Mucosa of rectum (tissue), 2 donors: ENCODE measurements at regions not wholly inside any gene's neighbourhood (a gene's known extent, or its start where the extent isn't known, plus 50 kb on each side); places are given as distances from the start of the nearest gene placed in this dataset.

ENCODE experiments used
- H3K27ac ChIP-seq, 2 donors: one replicate each; pipeline ENCODE4 v1.7.0; 2013; ENCODE audit warnings: inconsistent platforms in 2 of 2, low read depth in 2 of 2, low read length in 2 of 2
- H3K27me3 ChIP-seq, 2 donors: one replicate each; pipeline ENCODE4 v1.7.0; 2013; ENCODE audit warnings: low read length in 2 of 2; ENCODE audit not compliant: control insufficient read depth in 2 of 2, insufficient read depth in 2 of 2
- H3K36me3 ChIP-seq, 2 donors: one replicate each; pipeline ENCODE4 v1.7.0; 2013; ENCODE audit warnings: low read length in 2 of 2; ENCODE audit not compliant: control insufficient read depth in 2 of 2, insufficient read depth in 2 of 2
- H3K4me1 ChIP-seq, 2 donors: one replicate each; pipeline ENCODE4 v1.7.0; 2013; ENCODE audit warnings: low read length in 2 of 2, mild to moderate bottlenecking in 1 of 2; ENCODE audit not compliant: control insufficient read depth in 2 of 2, insufficient read depth in 2 of 2
- H3K4me3 ChIP-seq, 2 donors: one replicate each; pipeline ENCODE4 v1.7.0; 2013; ENCODE audit warnings: low read length in 2 of 2
- H3K9ac ChIP-seq, 2 donors: one replicate each; pipeline ENCODE4 v1.7.0; 2013; ENCODE audit warnings: low read length in 2 of 2, low read depth in 1 of 2, mild to moderate bottlenecking in 1 of 2
- H3K9me3 ChIP-seq, 2 donors: one replicate each; pipeline ENCODE4 v1.7.0; 2013; ENCODE audit warnings: low read length in 2 of 2; ENCODE audit not compliant: control insufficient read depth in 2 of 2
- donor health status: healthy.
- donor health status: Normal muscosa, but diverticular disease.

- no peak overlapping the region for H3K27ac ChIP-seq
- no peaks in the 10 kb centered on the region for H3K9me3 ChIP-seq
- H3K4me1 ChIP-seq: no peaks in the 10 kb centered on the region
- no peak overlapping the region for H3K9ac ChIP-seq
- H3K4me3 ChIP-seq: no peak overlapping the region
- no peaks in the 10 kb centered on the region for H3K36me3 ChIP-seq
- no peaks in the 10 kb centered on the region for H3K27me3 ChIP-seq
These were observed 231.2 kb upstream of the RAB6C start for GRCh38 chr2:129748250-129748649.

DNA sequence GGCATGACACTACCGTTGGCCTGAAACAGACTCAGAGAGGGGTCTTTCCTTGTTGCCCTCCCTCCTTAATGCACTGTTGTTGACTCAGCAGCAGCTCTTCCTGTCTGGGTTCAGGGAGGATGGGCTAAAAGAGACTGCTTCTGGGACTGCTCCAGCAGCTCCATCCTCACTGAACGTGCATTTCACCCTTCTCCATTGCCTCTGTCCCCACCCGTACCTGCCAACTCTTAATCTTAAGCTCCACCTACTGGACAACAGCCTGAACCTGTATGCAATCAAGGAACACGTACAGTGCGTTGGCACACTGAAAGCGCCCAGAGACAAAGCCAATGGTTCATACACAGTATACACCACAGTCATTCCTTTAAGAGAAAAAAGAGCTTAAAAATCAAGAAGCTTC, 230.8 kb upstream of the RAB6C start:
- H3K9ac ChIP-seq: no peak overlapping the region
- H3K9me3 ChIP-seq: no peaks in the 10 kb centered on the region

DNA sequence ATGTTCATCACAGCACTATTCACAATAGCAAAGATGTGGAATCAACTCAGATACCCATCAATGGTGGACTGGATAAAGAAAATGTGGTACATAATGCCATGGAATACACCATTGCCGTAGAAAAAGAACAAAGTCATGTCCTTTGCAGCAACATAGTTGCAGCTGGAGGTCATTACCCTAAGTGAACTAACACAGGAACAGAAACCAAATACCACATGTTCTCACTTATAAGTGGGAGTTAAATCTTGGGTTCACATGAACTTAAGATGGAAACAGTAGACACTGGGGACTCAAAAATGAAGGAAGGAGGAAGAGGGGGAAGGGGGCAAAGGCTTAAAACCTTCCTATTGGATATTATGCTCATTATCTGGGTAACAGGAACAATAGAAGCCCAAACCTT, 228.1 kb upstream of the RAB6C start:
- Histone ChIP-seq H3K4me1 (no peaks in the 10 kb centered on the region), H3K36me3 (no peaks in the 10 kb centered on the region), H3K9ac (no peak overlapping the region), H3K9me3 (no peaks in the 10 kb centered on the region), H3K4me3 (no peak overlapping the region), H3K27ac (no peak overlapping the region), H3K27me3 (no peaks in the 10 kb centered on the region)

More for the DNA sequence above, 230.8 kb upstream of the RAB6C start:
- Histone ChIP-seq H3K4me1 (no peaks in the 10 kb centered on the region), H3K4me3 (no peak overlapping the region), H3K36me3 (no peaks in the 10 kb centered on the region), H3K27me3 (no peaks in the 10 kb centered on the region), H3K27ac (no peak overlapping the region)

- Histone ChIP-seq H3K9me3 (no peaks in the 10 kb centered on the region), H3K4me1 (no peaks in the 10 kb centered on the region), H3K9ac (no peak overlapping the region)
These were observed 227.3 kb upstream of the RAB6C start for GRCh38 chr2:129752176-129752575.

GRCh38 chr2:129752686-129753085, 226.8 kb upstream of the RAB6C start:
- Histone ChIP-seq H3K27me3 (no peaks in the 10 kb centered on the region), H3K4me1 (no peaks in the 10 kb centered on the region), H3K9me3 (no peaks in the 10 kb centered on the region), H3K9ac (no peak overlapping the region), H3K36me3 (no peaks in the 10 kb centered on the region), H3K4me3 (no peak overlapping the region), H3K27ac (no peak overlapping the region)

More at GRCh38 chr2:129752176-129752575, 227.3 kb upstream of the RAB6C start:
- Histone ChIP-seq H3K4me3 (no peak overlapping the region), H3K36me3 (no peaks in the 10 kb centered on the region), H3K27me3 (no peaks in the 10 kb centered on the region), H3K27ac (no peak overlapping the region)

DNA sequence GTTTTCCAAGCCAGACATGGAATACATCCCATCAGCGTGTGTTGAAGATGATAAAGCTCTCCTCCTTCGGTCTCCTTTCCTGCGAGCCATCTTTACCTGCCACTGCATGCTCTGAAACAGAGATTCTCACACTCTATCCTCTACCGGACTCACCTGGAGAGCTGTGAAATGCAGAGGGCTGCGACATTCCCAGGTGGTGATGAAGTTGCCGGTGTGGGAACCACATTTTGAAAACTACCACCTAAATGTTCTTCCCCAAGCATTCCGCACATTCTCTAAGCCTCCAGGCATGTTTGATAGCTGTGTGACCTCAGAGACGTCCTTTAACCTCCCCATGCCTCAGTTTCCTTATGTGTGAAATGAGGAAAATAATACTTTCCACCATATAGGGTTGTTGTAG, 226.2 kb upstream of the RAB6C start:
- Histone ChIP-seq H3K9ac (no peak overlapping the region), H3K4me3 (no peak overlapping the region), H3K36me3 (no peaks in the 10 kb centered on the region), H3K27ac (no peak overlapping the region), H3K4me1 (no peaks in the 10 kb centered on the region), H3K27me3 (no peaks in the 10 kb centered on the region), H3K9me3 (no peaks in the 10 kb centered on the region)

GRCh38 chr2:129754421-129754820, 225.0 kb upstream of the RAB6C start:
- Histone ChIP-seq H3K4me1 (no peaks in the 10 kb centered on the region), H3K36me3 (no peaks in the 10 kb centered on the region), H3K4me3 (no peak overlapping the region), H3K9me3 (no peaks in the 10 kb centered on the region), H3K27me3 (no peaks in the 10 kb centered on the region), H3K27ac (no peak overlapping the region), H3K9ac (no peak overlapping the region)

DNA sequence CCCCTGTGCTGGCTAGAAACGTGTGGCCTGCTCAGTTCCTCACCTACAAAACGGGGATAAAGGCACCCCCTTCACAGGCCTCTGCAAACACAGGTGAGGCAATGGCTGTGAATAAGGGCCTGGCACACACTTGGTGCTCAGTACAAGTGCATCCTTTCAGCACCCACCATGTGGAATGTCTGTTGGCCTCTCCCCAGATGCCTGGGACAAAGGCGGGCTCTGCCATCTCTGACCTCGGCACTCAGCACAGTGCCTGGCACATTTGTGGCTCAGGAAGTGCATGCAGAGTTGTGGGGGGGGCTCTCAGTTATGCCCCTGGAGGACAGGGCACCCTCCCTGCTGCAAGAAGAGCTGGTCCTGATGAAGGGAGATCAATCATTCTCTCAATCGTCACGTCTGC, 224.6 kb upstream of the RAB6C start:
- Histone ChIP-seq H3K27me3 (no peaks in the 10 kb centered on the region), H3K36me3 (no peaks in the 10 kb centered on the region), H3K9ac (no peak overlapping the region), H3K9me3 (no peaks in the 10 kb centered on the region), H3K27ac (no peak overlapping the region), H3K4me1 (no peaks in the 10 kb centered on the region), H3K4me3 (no peak overlapping the region)

DNA sequence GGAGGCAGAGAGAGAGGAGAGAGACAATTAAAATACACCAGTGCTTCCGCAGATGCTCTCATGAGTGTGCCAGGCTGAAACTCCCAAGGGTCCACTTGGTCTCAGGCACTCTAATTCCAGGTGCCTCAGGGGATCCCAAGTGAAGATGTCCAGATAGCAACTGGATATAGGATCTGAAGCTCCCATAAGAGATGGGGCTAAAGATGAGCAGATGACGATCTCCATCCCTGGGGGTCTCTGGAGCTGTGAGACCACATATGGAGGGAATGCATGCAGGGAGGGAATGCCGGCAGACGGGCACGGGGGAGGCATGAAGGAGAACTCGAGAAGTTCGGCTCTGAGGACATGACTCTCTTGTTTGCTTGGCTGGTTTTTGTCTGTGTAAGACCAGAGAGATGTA, 223.7 kb upstream of the RAB6C start:
- H3K4me3 ChIP-seq: no peak overlapping the region
- H3K27me3 ChIP-seq: no peaks in the 10 kb centered on the region
- no peaks in the 10 kb centered on the region for H3K4me1 ChIP-seq
- no peak overlapping the region for H3K9ac ChIP-seq
- H3K36me3 ChIP-seq: no peaks in the 10 kb centered on the region
- H3K27ac ChIP-seq: no peak overlapping the region
- H3K9me3 ChIP-seq: no peaks in the 10 kb centered on the region

GRCh38 chr2:129756276-129756675, 223.2 kb upstream of the RAB6C start:
- Histone ChIP-seq H3K27ac (no peak overlapping the region), H3K9me3 (no peaks in the 10 kb centered on the region), H3K36me3 (no peaks in the 10 kb centered on the region), H3K4me3 (no peak overlapping the region), H3K27me3 (no peaks in the 10 kb centered on the region), H3K4me1 (no peaks in the 10 kb centered on the region), H3K9ac (no peak overlapping the region)

DNA sequence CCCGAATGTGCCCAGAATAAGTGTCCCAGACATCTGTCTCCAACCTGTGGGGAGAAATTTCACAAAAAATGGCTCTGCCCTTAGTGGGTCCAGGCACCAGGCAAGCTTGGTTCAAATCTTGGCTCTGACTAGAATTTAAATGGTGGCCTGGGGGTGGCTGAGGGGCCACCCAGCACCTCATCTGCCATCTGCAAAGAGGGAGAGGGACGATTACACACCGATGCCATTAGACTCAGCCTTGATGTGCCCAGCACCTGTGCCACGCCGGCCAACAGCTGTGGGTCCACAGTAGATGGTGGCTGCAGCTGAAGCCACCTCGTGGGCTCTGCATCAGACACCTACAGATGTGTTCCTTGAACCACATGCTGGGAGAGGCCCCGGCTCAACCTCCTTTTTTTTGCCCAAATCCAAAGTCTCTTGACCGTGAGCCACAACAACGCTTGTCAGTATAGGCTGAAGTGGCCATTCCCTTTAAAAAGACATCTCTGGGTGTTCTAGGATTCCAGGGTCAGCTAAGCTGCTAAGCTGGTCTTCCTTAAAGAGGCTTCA, 222.0 kb upstream of the RAB6C start:
- no peak overlapping the region for H3K9ac ChIP-seq
- no peaks in the 10 kb centered on the region for H3K27me3 ChIP-seq

More for the DNA sequence above, 222.0 kb upstream of the RAB6C start:
- no peaks in the 10 kb centered on the region for H3K9me3 ChIP-seq
- no peaks in the 10 kb centered on the region for H3K4me1 ChIP-seq
- H3K36me3 ChIP-seq: no peaks in the 10 kb centered on the region
- H3K27ac ChIP-seq: no peak overlapping the region
- no peak overlapping the region for H3K4me3 ChIP-seq
